Heart left ventricle (tissue), 13 donors: ENCODE measurements at regions not wholly inside any gene's neighbourhood (a gene's known extent, or its start where the extent isn't known, plus 50 kb on each side); places are given as distances from the start of the nearest gene placed in this dataset.

Experiments used
- CTCF ChIP-seq, 12 donors: fragments of 200-600 bp; sonication (generic) in 4 of 12; IDR thresholded peaks; one replicate each; pipeline versions ENCODE4 v1.5.0 to v1.8.0; 2018 to 2022; ENCODE audit warnings: antibody characterized with exemption in 12 of 12, mild to moderate bottlenecking in 5 of 12
- POLR2A ChIP-seq, 2 donors: fragments of 450-650 bp; IDR thresholded peaks; one replicate each; pipeline ENCODE4 v1.6.1; 2017; ENCODE audit warnings: antibody characterized with exemption in 2 of 2, mild to moderate bottlenecking in 2 of 2, moderate library complexity in 2 of 2
- donor health status: ischemic (EF 13 %, LVEDD 7.1; RV severe dilation, severe dysfunction).
- donor health status: DM: no; HTN: yes; CAD: no.
- donor health status: DM: no; HTN: no; CAD: no.
- donor health status: ischemic (EF 25% LVEDD 6.9; RV normal size, moderate dysfunction).
- donor health status: ischemic (EF 25% LVEDD 5.7; RV mildly dilated, moderate dysfunction).
- donor health status: ischemic (EF 35%, LVEDD 5.7; RV mildly dilated, moderate dysfunction).
- donor health status: nonischemic (EF 11% LVEDD 7.7; RV severe dilation, severe dysfunction).
- donor health status: DM: yes; HTN: yes; CAD: no.
- donor health status: PGD.
- donor health status: ischemic (EF 29% LVEDD 5.4; RV normal size, mild dysfunction).
- donor health status: nonischemic (EF 23%, LVEDD 6.1; RV moderate dilation, normal function).

- no peak for TF ChIP-seq POLR2A (IDR thresholded peaks at IDR 0.05)
- TF ChIP-seq CTCF (IDR thresholded peaks at IDR 0.05) = no peak
Observed at GRCh38 chr13:31937436-31937835, 94.1 kb upstream of the FRY start.
